ENCODE measurements at regions not wholly inside any gene's neighbourhood (a gene's known extent, or its start where the extent isn't known, plus 50 kb on each side); places are given as distances from the start of the nearest gene placed in this dataset.

- POLR2A ChIA-PET: no interaction called here
- CTCF ChIA-PET: no interaction called here
Observed at GRCh38 chr10:130230036-130230435, 93.8 kb downstream of the GLRX3 start.

DNA sequence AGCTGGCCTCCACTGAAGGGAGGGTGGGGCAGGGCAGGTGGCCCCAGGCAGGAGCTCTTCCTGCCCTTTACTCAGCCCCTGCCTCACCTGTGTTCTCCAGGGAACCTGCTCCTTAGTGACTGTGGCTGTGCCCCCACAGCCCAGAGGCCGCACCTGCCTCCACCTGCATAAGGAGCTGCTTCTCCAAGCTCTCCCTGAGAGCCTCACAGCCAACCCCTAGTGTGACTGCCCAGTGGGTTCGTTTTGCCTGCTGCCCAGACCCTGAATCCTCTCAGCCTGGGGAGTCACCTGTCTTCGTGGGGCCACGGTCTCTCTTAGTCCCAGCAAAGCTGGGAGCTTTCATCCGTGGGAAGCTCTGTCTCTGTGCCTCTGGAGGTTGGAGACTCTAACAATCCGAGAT, 94.4 kb downstream of the GLRX3 start:
- CTCF ChIA-PET: no interaction called here

DNA sequence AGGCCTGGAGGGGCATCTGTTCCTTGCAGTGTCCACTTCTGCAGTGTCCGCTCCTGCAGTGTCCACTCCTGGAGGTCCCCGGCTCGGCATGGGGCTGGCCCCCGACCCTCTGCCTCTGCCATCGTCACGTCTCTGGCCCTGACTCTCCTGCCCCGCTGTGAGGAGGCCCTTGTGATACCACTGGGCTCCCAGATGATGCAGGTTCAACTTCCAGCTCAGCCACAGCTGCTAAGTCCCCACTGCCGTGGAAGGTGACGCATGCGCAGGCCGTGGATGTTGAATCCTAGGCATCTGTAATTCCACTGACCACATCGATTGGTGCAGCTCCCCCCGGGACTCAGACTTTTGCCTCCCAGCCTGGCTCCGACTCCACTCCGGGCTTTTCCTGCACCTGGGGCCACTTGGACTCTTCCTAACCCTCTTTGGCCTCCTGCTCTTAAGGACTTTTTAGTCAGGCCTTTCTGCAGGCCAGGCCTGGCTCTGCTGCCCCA, 95.1 kb downstream of the GLRX3 start:
- POLR2A ChIA-PET: no interaction called here
- CTCF ChIA-PET: no interaction called here

More for the DNA sequence above, 94.4 kb downstream of the GLRX3 start:
- POLR2A ChIA-PET: no interaction called here

GRCh38 chr10:130232166-130233034, 96.2 kb downstream of the GLRX3 start:
- POLR2A ChIA-PET: no interaction called here
- CTCF ChIA-PET: no interaction called here

DNA sequence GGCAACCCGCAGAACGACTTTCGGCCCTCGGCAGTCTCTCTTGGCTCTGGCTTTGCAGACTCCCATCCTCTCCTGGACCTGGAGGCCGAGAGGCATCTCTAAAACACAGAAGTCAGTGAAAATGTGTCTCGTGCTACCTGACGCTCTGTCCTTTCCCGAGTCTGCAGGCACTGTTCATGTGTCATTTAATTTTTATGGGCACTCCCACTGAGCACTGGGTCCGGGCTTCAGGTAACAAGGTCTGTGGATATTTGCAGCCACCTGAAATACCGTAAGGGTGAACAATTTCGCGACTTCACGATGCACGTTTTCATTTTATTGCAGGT, 96.8 kb downstream of the GLRX3 start:
- POLR2A ChIA-PET: no interaction called here
- CTCF ChIA-PET: no interaction called here

DNA sequence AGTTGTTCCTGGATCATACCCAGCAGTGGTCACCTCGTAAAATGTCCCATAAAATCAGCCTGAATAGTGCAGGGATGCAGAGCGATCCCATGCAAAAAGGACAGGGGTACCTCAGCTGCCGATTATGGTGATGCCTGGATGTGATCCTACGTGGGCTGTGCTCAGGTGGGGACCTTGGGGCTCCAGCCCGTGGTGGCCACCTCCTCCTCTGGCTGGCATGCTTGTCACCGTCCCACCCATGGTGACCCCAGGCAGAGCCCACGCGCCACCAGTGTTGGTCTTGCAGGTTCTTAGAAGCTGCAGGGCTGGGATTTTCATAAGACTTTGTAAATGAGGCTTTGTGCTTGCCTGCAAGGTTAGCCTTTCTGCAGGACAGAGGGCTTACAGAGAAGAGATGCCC, 97.2 kb downstream of the GLRX3 start:
- POLR2A ChIA-PET: no interaction called here
- CTCF ChIA-PET: no interaction called here

DNA sequence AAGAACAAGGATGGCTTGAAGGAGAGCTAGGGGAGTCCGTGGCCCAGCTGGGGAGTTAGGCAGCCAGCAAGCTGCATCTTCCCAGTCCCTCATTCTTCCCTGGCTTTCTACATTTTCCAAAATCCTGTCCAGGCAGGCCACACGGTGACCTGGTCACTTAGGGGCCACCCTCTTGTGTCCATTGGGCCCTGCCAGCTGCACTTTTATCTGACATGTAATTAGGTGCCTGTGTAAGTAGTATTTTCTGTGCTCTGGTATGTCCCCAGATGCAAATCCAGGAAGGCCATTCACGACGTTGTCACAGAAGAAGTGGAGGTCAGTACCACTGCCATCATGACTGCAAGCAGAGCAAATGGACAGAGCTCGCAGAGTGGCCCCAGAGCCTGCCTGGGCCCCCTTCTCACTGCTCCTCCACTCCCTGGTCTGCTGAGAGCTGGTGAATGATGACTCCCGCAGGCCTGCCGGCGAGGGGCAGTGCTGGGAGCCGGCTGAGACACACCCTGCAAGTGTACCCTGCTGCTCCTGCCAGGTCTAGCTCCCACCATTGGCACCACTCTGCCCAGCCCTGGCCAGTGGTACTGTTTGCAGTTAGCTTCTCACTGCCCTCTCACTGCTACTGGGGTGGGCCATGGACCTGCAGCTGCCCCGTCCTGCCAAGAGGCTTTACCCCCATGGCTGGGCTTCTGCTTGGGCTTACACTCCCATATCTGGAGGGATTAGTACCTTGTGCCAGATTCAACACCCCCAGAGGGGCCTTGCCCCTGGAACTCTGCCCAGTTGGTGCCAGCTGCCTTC, 98.2 kb downstream of the GLRX3 start:
- CTCF ChIA-PET: interaction anchor here (0.8 to 1.0 kb wide), 2 partner anchors 9 to 45 kb away, joined by 3 read pairs; no protein-coding TSS in a partner anchor
- POLR2A ChIA-PET: no interaction called here

GRCh38 chr10:130236711-130237110, 100.5 kb downstream of the GLRX3 start:
- ChIA-PET CTCF (no interaction called here), POLR2A (no interaction called here)

DNA sequence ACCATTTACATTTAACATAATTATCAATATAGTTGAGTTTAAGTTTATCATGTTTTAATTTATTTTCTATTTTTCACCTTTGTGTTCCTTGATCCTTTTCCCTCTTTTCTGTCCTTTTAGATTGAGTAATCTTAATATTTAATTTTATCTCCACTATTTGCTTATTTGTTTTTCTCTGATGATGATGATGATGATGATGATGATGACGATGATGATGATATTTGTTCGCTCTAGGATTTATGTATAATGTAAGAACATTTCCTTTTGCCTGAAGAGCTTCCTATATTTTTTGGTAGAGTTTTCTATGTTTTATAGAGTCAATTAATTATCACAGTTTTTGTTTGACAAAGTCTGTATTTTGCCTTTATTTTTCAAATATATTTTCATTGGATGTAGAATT, 104.2 kb downstream of the GLRX3 start:
- POLR2A ChIA-PET: no interaction called here
- CTCF ChIA-PET: no interaction called here

GRCh38 chr10:130242513-130242912, 106.3 kb downstream of the GLRX3 start:
- POLR2A ChIA-PET: no interaction called here

GRCh38 chr10:130243015-130243414, 106.8 kb downstream of the GLRX3 start:
- CTCF ChIA-PET: interaction anchor here (1.1 kb wide), 1 partner anchor 9 kb away, joined by 3 read pairs; no protein-coding TSS in a partner anchor

More at GRCh38 chr10:130242513-130242912, 106.3 kb downstream of the GLRX3 start:
- CTCF ChIA-PET: no interaction called here

DNA sequence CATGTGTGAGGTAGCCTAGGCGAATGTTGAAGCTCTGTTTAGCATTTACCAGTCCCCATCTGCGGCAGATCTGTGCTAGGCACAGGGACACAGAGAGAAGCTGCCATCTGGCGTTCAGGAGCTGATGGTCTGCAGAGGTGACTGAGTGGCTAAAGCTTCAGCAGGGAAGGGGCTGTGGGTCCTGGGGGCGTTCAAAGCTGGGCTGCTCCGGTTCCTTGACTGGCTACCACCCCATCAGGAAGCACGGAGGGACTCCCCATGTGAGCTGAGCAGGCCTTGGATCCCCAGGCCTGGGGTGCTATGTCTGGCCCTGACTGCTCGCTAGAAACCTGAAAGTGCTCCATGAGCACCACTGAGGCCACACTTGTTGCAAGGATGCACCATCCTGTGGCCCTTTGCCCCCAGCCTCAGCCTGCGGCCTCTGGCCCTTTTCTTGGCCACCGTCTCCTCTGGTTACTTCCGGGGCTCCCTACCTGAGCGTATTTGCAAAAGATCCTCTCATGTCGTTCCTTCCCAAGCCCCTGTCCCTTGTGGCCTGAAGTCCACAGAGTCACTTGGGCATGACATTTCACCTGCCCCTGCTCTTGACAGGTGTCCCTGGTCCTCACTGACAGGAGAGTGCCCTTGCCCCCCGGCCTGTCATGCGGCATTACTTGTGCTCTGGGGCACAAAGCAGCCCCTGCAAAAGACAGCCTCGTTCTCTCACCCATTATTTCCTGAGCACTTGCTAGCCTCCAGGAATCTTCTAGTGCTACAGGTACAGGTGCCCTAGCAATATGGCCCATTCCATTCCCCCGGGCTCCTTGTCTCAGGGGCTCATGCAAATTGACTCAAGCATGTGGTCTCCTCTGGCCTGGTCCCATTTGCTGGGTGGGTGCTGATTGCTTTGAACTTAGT, 108.1 kb downstream of the GLRX3 start:
- POLR2A ChIA-PET: no interaction called here
- CTCF ChIA-PET: interaction anchor here (1.1 kb wide), 1 partner anchor 10 kb away, joined by 3 read pairs; no protein-coding TSS in a partner anchor

More at GRCh38 chr10:130243015-130243414, 106.8 kb downstream of the GLRX3 start:
- POLR2A ChIA-PET: no interaction called here

DNA sequence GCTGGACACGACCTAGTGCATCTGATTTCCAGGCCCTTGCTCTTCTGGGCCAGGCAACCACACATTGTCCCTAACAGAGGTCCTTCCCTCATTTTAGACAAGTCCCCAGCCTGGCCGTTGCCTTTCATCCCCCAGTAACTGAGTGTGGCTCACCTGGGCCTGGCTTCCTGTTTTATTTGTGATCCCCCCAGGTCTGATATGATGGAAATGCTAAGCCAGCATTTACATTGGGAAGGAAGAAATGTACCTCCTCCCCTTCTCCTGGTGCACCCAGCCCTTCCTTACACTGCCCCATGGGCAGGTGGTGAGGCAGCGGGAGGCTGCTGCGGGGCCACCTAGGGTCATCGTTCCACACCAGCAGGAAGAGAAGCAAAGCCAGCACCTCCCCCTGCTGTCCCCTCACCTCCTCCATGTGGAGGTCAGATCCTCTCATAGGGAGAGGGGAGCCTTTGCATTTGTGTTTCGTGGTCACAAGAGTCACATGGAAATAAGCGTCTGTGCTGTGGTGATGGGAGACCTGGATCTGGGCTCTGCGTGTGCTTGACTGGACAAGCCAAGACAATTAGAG, 108.8 kb downstream of the GLRX3 start:
- ChIA-PET CTCF (no interaction called here), POLR2A (no interaction called here)

GRCh38 chr10:130246113-130246512, 109.9 kb downstream of the GLRX3 start:
- ChIA-PET CTCF (no interaction called here), POLR2A (no interaction called here)

- ChIA-PET CTCF (no interaction called here), POLR2A (no interaction called here)
Observed at GRCh38 chr10:130250127-130250526, 113.9 kb downstream of the GLRX3 start.

DNA sequence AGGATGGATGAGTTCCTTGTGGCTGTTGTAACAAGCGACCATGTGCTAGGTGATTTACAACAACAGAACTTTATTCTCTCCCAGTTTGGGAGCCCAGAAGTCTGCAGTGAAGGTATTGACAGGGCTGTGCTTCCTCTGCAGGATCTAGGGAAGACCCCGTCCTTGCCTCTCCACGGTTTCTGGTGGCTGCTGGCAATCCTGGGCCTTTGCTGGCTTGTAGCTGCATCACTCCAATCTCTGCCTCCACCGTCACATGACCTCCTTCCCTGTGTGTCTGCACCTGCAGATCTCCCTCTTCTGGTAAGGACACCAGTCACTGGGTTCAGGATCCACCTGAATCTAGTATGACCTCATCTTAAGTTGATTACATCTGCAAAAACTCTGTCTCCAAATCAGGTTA, 115.6 kb downstream of the GLRX3 start:
- ChIA-PET CTCF (no interaction called here), POLR2A (no interaction called here)

GRCh38 chr10:130254243-130254642, 118.1 kb downstream of the GLRX3 start:
- ChIA-PET CTCF (no interaction called here), POLR2A (no interaction called here)

- POLR2A ChIA-PET: no interaction called here
- CTCF ChIA-PET: no interaction called here
Observed at GRCh38 chr10:130254662-130255061, 118.5 kb downstream of the GLRX3 start.

- CTCF ChIA-PET: no interaction called here
- POLR2A ChIA-PET: no interaction called here
Observed at GRCh38 chr10:130255777-130256176, 119.6 kb downstream of the GLRX3 start.

DNA sequence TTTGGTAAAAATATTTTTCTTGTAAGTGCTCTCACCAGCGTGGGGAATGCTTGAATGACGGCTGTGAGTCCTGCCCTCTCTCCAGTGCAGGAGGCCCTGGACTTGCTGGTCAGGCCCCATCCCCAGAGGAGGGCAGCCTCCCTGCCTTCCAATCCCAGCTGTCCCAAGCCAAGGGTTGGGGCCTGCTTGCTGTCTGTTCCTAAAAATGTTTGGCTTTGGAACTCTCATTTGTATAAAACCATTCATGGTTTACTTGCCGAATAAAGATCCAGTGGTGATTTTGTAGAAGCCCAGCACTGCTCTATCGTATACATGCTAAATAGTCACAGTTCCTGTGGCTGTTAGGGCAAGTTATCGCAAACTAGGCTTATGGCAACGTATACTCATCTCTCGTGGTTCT, 121.7 kb downstream of the GLRX3 start:
- CTCF ChIA-PET: no interaction called here
- POLR2A ChIA-PET: no interaction called here

Data from activated CD8-positive, alpha-beta memory T cell treated with anti-CD3 and anti-CD28 coated beads for 36 hours (primary cell).